Osteoblast (primary cell): ENCODE measurements at regions not wholly inside any gene's neighbourhood (a gene's known extent, or its start where the extent isn't known, plus 50 kb on each side); places are given as distances from the start of the nearest gene placed in this dataset.

ENCODE experiments used
- DNase-seq: peaks from one replicate; pipeline ENCODE4 v3.0.0; 2011; ENCODE audit warnings: low spot score, mixed read lengths; ENCODE audit not compliant: insufficient read length; ENCODE audit errors: missing footprints
- H2AFZ ChIP-seq: 2 replicates; pipeline ENCODE4 v1.6.0; 2011; ENCODE audit warnings: mild to moderate bottlenecking, low read length
- H3K27ac ChIP-seq: 2 replicates; pipeline ENCODE4 v1.5.1; 2011; ENCODE audit warnings: mild to moderate bottlenecking, low read depth, low read length, moderate library complexity
- H3K27me3 ChIP-seq: 2 replicates; pipeline ENCODE4 v1.6.0; 2012; ENCODE audit warnings: mild to moderate bottlenecking, control low read depth, inconsistent platforms, low read length, moderate library complexity; ENCODE audit not compliant: insufficient read depth
- H3K36me3 ChIP-seq: 2 replicates; pipeline ENCODE4 v1.5.1; 2011; ENCODE audit warnings: mild to moderate bottlenecking, low read length, control low read depth, moderate library complexity; ENCODE audit not compliant: insufficient read depth
- H3K4me1 ChIP-seq: 2 replicates; pipeline ENCODE4 v1.5.1; 2011; ENCODE audit warnings: mild to moderate bottlenecking, low read length, control low read depth, moderate library complexity; ENCODE audit not compliant: insufficient read depth
- H3K4me2 ChIP-seq: 2 replicates; pipeline ENCODE4 v1.6.0; 2011; ENCODE audit warnings: mild to moderate bottlenecking, low read length; ENCODE audit not compliant: insufficient read depth
- H3K4me3 ChIP-seq: fragments of 200-600 bp; sonication (generic); 3 replicates; pipeline ENCODE4 v1.5.1; 2012; ENCODE audit warnings: mild to moderate bottlenecking, low read length, inconsistent platforms; ENCODE audit not compliant: insufficient read depth
- H3K79me2 ChIP-seq: 2 replicates; pipeline ENCODE4 v1.6.0; 2012; ENCODE audit warnings: mild to moderate bottlenecking, low read length, control low read depth, inconsistent platforms; ENCODE audit not compliant: insufficient read depth
- H3K9me3 ChIP-seq: 2 replicates; pipeline ENCODE4 v1.5.1; 2011; ENCODE audit warnings: low read depth, low read length, control low read depth
- H4K20me1 ChIP-seq: 2 replicates; pipeline ENCODE4 v1.6.0; 2012; ENCODE audit warnings: mild to moderate bottlenecking, low read length, control low read depth; ENCODE audit not compliant: insufficient read depth
- CTCF ChIP-seq: IDR thresholded peaks from 2 replicates; pipeline ENCODE4 v1.5.1; 2011; ENCODE audit warnings: mild to moderate bottlenecking, low read depth, low read length, moderate library complexity; ENCODE audit errors: extremely low read depth

- no peaks in the 10 kb centered on the region for H3K4me1 ChIP-seq
- no peak for DNase-seq
- H3K9me3 ChIP-seq: no peaks in the 10 kb centered on the region
- no peak overlapping the region for H3K4me2 ChIP-seq
- H3K27me3 ChIP-seq: no peaks in the 10 kb centered on the region
- H3K27ac ChIP-seq: no peak overlapping the region
- no peak overlapping the region for H3K4me3 ChIP-seq
- no peaks in the 10 kb centered on the region for H4K20me1 ChIP-seq
- no peak overlapping the region for H2AFZ ChIP-seq
- H3K79me2 ChIP-seq: no peaks in the 10 kb centered on the region
- TF ChIP-seq CTCF: no peak
- no peaks in the 10 kb centered on the region for H3K36me3 ChIP-seq
Measured at GRCh38 chr2:144042751-144043150, 477.2 kb downstream of the ZEB2 start.

DNA sequence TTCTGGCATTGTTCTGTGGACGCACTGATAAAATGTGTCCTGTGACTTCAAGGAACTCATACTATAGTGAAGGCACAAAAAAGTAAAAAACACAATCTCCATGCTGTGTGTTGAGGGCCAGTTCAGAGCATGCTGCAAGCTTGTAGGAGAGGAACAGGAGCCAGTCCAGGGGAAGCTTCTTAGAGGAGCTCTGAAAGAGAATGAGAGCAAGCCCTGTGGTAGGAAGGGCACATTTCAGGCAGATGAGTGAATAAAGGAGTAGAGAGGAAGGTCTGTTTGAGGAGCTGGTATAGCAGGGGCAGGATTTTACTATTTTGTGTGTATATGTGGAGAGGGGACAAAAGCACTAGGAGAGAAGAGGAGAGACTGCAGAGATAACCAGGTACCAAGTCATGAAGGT lies 478.3 kb downstream of the ZEB2 start:
- no peaks in the 10 kb centered on the region for H3K4me1 ChIP-seq
- H3K4me2 ChIP-seq: no peak overlapping the region
- no peaks in the 10 kb centered on the region for H3K27me3 ChIP-seq
- H3K4me3 ChIP-seq: no peak overlapping the region
- TF ChIP-seq CTCF: no peak
- H3K9me3 ChIP-seq: no peaks in the 10 kb centered on the region
- no peaks in the 10 kb centered on the region for H3K36me3 ChIP-seq
- no peak overlapping the region for H3K27ac ChIP-seq
- H4K20me1 ChIP-seq: no peaks in the 10 kb centered on the region
- no peak for DNase-seq
- H2AFZ ChIP-seq: no peak overlapping the region
- no peaks in the 10 kb centered on the region for H3K79me2 ChIP-seq

DNA sequence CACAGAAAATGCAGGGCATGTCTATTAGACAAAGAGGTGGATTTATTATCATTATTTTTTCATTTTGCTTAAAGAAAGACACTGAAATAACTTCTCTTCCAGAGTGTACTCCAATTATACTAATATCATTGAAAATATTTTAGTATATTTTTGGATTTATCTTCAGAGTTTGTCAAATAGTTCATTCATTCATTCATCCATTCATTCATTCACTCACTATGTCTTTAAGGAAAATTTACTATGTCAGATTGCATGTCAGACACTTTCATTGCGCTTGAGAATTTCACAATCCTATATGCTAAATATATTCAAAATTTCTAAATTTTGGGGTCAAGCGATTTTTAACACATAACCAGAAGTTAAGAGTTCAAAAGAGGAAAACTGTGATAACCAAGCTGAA lies 479.1 kb downstream of the ZEB2 start:
- H3K4me1 ChIP-seq: no peaks in the 10 kb centered on the region
- no peak overlapping the region for H3K4me3 ChIP-seq
- no peak for TF ChIP-seq CTCF
- H3K36me3 ChIP-seq: no peaks in the 10 kb centered on the region
- no peaks in the 10 kb centered on the region for H3K9me3 ChIP-seq
- H3K4me2 ChIP-seq: no peak overlapping the region
- no peak for DNase-seq
- no peaks in the 10 kb centered on the region for H3K27me3 ChIP-seq
- H2AFZ ChIP-seq: no peak overlapping the region
- H3K27ac ChIP-seq: no peak overlapping the region
- H4K20me1 ChIP-seq: no peaks in the 10 kb centered on the region
- H3K79me2 ChIP-seq: no peaks in the 10 kb centered on the region

DNA sequence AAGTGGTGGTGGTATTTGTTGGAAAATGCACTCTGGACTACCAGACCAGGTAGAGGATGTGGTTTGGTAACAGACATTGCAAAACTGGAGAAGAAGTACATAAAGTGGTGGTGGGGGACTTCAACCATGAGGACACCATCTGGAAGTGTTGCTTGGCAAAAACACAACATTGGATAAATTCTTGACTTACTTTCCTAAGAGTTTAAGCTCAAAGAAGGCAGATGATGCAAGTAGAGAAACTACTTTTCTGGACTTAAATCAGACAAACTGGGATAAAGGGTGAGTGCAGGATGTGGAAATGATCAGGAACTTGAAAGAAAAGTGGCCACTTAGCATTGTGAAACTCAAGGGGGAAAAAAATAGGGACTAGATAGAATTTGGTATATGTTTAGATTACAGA lies 487.4 kb downstream of the ZEB2 start:
- Histone ChIP-seq H3K79me2 (no peaks in the 10 kb centered on the region), H3K27me3 (no peaks in the 10 kb centered on the region)
- no peak for DNase-seq

More for the DNA sequence above, 487.4 kb downstream of the ZEB2 start:
- H3K4me2 ChIP-seq: no peak overlapping the region
- no peak overlapping the region for H2AFZ ChIP-seq
- no peak for TF ChIP-seq CTCF
- no peaks in the 10 kb centered on the region for H3K9me3 ChIP-seq
- no peaks in the 10 kb centered on the region for H3K36me3 ChIP-seq
- no peaks in the 10 kb centered on the region for H3K4me1 ChIP-seq
- no peak overlapping the region for H3K4me3 ChIP-seq
- no peak overlapping the region for H3K27ac ChIP-seq
- no peaks in the 10 kb centered on the region for H4K20me1 ChIP-seq
